GM10266 (cell line): ENCODE measurements at regions not wholly inside any gene's neighbourhood (a gene's known extent, or its start where the extent isn't known, plus 50 kb on each side); places are given as distances from the start of the nearest gene placed in this dataset.

Experiments used
- DNase-seq: peaks from one replicate; pipeline ENCODE4 v3.0.0; 2012; ENCODE audit errors: extremely low spot score
- CTCF ChIP-seq: IDR thresholded peaks from 2 replicates; pipeline ENCODE4 v1.5.1; 2012; ENCODE audit warnings: mild to moderate bottlenecking, low read depth; ENCODE audit not compliant: control insufficient read depth, insufficient read depth; ENCODE audit errors: missing control alignments

GRCh38 chr12:93148412-93148811 is 219.3 kb upstream of the EEA1 start:
- no peak for DNase-seq
- no peak for TF ChIP-seq CTCF

- DNase-seq: no peak
- TF ChIP-seq CTCF: no peak
Measured at GRCh38 chr12:93149229-93149628, 220.1 kb upstream of the EEA1 start.

DNA sequence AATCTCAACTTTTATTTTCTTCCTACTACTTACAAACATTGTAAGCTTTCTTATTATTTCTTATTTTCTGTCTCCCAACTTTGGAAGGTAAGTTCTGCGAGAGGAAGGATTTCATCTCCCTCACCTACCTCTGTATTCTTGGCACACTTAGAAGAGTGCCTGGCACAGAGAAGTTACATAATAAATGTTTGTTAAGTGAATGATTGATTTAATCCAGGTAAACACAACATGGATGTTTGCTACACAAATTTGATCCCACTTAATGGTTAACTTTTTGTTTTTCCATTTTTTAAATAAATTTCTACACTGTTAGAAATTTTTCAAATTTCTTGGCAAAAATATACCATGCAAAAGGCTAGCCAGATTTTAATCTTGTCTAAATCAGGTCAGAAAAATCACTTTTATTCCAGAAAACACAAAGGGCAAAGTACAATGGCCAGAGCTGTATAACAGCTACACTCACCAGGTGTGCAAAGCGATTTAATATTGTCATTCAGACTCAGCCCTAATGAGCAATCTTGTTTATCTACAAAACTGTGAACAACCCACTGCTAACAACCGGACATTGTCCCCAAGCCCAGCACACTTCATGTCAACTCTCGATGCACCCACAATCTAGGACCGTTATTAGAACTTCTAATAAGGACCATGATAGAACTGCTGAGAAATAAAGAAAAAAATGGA is 222.1 kb upstream of the EEA1 start:
- no peak for TF ChIP-seq CTCF
- DNase-seq: no peak

DNA sequence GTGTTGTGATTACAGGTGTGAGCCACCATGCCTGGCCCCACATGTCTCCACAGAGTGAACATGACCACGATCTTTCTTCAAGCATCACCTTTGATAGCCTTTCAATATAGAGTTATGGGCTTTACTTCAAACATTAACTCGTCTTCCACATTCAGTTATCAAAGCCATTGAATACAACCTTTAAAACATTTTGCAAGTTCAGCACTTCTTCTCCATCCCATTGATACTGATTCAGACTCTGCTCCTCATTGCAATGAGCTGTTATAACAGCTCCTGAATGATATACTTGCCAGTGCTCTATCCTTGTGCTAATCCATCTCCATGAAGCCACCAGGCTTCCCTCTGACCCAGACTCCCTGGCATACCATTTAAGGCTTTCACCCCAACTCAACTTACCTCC is 223.5 kb upstream of the EEA1 start:
- no peak for DNase-seq
- no peak for TF ChIP-seq CTCF

GRCh38 chr12:93153321-93153720 is 224.2 kb upstream of the EEA1 start:
- DNase-seq: no peak

DNA sequence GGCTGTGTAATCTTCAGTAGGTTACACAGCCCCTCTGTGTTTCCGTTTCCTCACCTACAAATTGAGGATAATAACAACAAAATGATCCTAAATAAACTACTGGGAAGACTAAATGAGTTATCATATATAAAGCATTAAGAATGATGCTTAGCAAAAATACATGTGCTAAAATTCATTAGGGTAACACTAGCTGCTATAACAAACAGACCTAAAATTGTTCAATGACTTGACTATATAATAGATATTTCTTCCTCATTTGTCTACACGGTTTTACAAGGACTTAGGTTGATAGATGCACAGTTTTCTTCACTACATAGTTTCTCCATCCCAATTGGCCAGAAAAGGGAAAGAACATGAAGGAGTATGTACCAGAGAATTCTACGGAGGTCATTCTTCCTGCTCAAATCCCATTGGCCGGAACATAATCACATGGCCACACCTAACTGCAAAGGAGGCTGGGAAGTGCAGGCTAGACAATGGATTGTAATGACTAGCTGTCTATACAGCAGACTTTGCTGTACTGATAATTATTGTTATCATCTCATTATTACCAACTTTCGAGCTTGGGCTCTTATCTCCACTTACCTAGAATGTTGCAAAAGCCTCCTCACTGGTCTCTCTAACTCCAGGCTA is 223.5 kb upstream of the NUDT4 start:
- no peak for DNase-seq
- no peak for TF ChIP-seq CTCF

More at GRCh38 chr12:93153321-93153720, 224.2 kb upstream of the EEA1 start:
- TF ChIP-seq CTCF: no peak

DNA sequence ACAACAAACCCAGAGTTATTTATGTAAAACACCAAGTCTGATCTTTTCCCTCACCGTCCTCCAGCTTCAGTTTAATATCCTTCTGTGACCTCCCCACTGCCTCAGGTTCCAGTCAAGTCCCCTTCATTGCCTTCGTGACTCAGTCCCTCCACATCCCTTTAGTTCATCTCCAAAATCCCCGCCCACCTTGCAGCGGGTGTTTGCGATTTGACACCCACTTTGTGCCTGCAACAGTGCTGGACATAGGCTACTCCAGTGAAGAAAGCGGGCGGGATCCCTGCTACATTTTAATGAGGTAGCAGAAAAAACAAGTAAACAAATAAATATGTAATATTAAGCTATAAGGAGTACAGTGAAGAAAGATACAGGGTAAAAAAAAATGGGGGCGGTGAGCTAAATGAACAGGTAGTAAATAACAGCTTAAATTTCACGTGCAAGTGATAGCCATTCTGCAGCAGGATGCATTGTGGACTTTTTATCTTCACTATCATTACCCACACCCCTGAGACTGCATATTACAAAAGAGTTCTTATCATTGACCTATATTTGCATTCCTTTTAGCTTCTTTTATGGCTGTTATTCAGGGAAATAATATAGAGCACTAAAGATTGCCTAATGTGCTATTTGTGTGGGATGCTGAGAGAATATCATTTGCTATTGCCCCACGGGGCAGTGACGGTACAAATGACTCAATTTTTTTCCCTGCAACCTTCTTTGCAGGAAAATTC is 222.8 kb upstream of the NUDT4 start:
- DNase-seq: no peak
- TF ChIP-seq CTCF: no peak
